ENCODE measurements at regions not wholly inside any gene's neighbourhood (a gene's known extent, or its start where the extent isn't known, plus 50 kb on each side); places are given as distances from the start of the nearest gene placed in this dataset.

GRCh38 chr3:25218362-25218761 lies 209.7 kb upstream of the RARB start:
- no peak for DNase-seq (ENCODE audit: low spot score)

DNA sequence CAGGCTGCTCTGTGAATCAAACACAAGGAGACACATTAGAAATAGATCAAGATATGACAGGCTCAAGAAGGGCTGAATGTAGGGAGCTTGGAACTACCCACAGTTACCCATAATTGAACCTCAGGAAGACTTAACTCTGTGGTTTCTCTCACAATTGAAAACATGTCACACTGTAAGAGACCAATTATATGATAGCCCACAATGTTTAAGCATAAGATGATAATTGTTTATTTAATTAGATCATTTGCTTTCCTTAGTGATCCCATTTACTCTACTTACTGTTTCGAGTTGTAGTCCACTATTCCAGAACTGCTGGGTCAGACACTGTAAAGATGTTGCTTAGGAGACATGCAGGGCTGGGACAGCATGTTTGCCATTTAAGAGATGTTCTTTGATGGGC lies 201.3 kb upstream of the RARB start:
- DNase-seq (ENCODE audit: low spot score), result no peak

DNA sequence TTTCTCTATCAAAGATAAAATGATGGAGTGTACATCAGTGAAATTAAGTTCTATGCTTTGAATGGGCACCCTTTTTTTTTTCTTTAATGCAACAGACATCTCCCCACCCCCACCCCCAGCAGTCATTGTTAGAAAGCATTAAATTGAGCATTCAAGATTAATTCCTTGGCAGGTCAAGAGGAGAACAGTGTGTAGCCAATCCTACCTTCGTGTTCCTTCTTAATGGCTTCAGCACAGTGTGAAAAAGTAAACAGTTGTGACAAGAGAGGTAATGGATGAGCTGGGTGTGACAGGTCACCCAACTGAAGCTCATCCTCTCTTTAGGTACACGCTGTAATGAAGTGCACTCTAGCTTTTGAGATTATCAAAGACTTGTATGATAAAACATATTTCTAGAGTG lies 198.5 kb upstream of the RARB start:
- DNase-seq (ENCODE audit: low spot score), result no peak

- DNase-seq (ENCODE audit: low spot score), result no peak
These were observed 193.0 kb upstream of the RARB start for GRCh38 chr3:25235031-25235430.

DNA sequence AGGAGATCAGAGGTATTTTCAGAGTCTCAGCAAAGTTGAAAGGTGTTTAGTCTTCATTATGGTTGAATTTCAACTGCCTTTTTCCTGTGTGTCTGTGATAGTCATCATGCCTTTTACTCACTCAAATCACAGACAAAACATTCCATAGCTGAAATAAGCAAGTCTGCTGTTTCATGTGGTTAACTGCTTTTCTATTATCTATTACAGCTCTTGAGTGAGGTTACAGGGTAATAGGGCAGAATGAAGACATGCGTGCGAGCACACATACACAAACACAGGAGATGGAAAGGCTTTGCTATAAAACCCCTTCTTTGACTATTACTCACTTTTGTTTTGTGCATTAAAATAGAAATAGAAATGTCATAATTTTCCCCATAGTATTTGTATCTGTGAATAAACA lies 192.6 kb upstream of the RARB start:
- no peak for DNase-seq (ENCODE audit: low spot score)

DNA sequence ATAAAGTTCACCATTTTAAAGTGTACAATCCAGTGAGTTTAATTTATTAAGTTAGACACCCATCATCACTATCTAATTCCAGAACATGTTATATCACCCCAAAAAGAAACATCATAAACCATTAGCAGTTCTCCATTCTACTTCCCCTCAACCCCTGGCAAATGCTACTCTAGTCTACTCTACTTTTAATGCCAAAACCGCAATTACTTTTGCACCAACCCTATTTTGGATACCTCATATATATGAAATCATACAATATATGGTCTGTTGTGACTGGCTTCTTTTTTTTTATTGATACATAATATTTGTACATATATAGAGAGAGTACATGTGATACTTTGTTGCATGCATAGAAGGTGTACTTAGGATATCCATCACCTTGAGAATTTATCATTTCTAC lies 190.5 kb upstream of the RARB start:
- no peak for DNase-seq (ENCODE audit: low spot score)

- DNase-seq (ENCODE audit: low spot score), result no peak
These were observed 189.0 kb upstream of the RARB start for GRCh38 chr3:25239042-25239441.

GRCh38 chr3:25246913-25247312 lies 181.2 kb upstream of the RARB start:
- no peak for DNase-seq (ENCODE audit: low spot score)

- DNase-seq (ENCODE audit: low spot score), result no peak
These were observed 175.8 kb upstream of the RARB start for GRCh38 chr3:25252291-25252690.

DNA sequence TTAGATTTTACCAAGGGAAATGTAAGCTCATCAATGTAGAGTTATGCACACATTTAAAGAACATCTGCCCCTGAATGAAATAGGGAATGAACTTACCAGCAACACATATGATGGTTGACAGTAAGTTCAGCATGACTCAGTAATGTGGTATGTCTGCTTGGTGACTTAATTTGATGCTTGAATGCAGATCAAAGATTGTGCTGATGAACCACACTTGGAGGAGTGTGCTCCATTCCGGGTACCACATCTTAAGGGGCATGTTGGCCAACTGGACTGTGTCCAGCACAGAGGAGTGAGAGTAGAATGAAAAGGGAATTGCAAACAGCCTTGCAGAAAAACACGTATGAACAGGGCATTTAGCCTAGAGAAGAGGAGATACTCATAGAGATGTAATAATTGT lies 171.0 kb upstream of the RARB start:
- no peak for DNase-seq (ENCODE audit: low spot score)

DNA sequence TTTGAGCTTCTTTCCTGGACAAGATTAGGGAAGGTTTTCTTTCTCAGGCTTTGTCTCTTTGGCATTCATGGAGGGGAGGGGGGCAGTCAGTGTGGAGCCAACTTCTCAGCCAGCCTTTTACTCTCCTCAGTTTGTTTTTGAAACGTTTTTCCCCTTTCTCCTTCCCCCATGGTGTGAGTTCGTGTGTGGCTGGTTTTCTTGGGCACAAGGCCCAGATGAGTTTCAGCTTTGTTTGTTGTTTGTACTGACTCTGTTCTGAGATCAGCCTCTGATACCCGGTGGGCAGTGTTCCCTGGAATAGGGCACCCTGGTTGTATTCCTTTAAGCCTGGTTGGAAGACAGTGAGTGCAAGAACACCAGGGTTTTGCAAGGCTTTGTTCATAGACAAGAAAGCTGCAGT lies 168.2 kb upstream of the RARB start:
- DNase-seq (ENCODE audit: low spot score), result no peak

DNA sequence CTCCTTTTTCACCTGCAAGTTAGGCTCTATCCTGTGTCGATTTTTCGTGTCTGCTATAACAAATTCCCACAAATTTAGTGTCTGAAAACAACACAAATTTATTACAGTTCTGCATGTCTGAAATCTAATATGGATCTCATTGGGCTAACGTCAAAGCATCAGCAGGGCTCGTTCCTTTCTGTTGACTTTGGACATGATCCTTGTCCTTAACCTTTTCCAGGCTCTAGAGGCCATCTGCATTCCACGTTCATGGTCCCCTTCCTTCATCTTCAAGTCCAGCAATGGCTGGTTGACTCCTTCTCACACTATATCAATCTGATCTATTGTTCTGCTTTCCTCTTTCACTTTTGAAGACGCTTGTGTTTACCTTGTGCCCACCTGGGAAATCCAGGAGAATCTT lies 165.7 kb upstream of the RARB start:
- no peak for DNase-seq (ENCODE audit: low spot score)

DNA sequence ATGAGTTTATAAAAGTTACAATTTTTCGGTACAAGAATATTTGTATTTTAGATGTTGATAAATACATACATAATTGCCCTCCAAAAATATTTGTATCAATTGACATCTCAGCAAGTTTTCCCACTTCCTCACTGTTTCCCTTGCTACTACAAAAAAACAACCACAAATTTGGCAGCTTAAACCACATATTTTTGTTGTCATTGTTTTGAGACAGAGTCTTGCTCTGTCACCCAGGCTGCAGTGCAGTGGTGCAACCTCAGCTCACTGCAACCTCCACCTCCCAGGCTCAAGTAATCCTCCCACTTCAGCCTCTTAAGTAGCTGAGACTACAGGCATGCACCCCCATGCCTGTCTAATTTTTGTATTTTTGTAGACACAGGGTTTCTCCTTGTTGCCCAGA lies 162.8 kb upstream of the RARB start:
- DNase-seq (ENCODE audit: low spot score), result no peak

GRCh38 chr3:25266677-25267076 lies 161.4 kb upstream of the RARB start:
- DNase-seq (ENCODE audit: low spot score), result no peak

- DNase-seq (ENCODE audit: low spot score), result no peak
These were observed 156.0 kb upstream of the RARB start for GRCh38 chr3:25272090-25272489.

- DNase-seq (ENCODE audit: low spot score), result no peak
These were observed 154.4 kb upstream of the RARB start for GRCh38 chr3:25273582-25274171.

DNA sequence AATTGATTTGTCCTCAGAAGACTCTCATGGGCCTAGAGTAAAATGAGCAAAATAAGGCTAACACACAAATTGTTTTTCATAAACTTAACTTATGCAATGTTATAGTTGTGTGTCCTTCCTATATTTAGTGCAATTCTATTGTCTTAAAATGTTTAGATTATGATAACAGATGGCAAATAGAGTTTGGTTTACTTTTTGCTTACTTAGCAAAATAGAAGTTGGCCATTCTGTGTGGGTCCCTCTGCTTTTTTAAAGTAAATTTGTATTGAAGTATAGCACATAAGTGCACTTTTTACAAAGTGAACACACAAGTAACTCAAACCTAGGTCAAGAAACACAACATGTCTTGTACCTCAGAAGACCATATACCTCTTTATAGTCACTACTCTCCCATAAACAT lies 150.6 kb upstream of the RARB start:
- no peak for DNase-seq (ENCODE audit: low spot score)

DNA sequence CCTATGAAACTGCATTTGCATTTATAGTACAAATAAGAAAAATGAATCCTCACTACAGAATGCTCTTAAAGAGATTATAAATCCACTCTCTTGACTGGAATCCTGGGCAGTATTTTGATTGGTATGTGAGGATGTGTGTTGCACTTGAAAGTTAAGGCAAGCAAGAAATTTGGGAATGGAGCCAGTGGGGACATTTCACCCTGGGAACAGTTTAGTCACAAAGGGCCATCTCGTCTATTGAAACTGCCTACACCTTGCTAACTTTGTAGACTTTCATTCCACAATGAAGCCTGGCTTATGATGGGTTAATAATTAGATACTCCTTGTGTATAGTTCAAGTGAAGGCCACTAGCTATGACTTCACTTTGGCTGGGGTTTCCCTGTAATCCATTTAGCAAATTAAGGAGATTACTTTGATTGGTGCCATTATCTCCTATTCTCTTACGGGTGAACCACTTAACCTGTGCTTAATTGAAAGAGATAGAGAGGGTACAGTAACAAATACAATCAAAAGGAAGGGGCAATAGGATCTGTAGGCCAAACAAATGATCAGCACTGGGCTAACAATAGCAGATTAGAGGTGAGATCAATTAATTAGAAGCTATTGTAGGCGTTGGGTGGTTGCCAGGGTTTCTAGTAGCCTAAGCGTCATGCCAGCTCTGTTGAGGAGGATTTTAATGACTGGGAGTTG lies 146.9 kb upstream of the RARB start:
- DNase-seq (ENCODE audit: low spot score), result no peak

DNA sequence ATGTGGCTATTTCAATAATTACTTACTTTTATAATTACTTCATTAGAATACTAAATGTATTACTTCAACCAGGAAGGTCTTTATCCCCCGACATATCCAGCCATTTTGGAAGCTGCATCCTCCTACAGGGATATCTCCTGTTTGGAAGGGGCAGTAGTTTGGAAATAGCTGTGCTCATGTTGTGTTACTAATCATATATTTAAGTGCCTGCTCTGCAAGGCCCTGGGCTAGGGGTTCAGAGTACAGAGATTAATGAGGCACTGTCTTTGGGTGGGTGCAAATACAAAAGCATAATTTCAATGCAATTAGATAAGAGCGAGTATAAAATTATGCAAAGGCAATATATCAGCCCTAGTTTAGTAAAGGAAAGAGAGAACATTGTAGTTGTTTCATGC lies 146.3 kb upstream of the RARB start:
- DNase-seq (ENCODE audit: low spot score), result no peak

DNA sequence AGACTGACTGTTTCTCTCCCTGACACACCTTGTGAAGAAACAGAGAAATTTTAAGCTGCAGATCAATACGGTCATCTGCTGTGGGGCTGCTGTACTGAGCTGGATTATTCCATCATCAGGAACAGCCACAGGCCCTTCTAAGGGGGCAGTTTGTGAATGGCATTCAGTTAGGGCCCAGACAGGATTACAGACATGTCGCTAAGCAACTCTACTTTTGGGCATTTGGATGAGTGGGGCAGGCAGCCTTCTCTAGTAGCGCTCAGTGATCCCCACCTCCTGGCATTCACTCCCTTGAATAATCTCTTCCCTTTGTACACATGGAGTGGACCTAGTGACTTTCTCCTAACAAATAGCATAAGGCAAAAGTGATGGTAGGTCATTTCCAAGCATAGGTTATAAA lies 144.4 kb upstream of the RARB start:
- no peak for DNase-seq (ENCODE audit: low spot score)

- no peak for DNase-seq (ENCODE audit: low spot score)
These were observed 143.8 kb upstream of the RARB start for GRCh38 chr3:25284249-25284648.

DNA sequence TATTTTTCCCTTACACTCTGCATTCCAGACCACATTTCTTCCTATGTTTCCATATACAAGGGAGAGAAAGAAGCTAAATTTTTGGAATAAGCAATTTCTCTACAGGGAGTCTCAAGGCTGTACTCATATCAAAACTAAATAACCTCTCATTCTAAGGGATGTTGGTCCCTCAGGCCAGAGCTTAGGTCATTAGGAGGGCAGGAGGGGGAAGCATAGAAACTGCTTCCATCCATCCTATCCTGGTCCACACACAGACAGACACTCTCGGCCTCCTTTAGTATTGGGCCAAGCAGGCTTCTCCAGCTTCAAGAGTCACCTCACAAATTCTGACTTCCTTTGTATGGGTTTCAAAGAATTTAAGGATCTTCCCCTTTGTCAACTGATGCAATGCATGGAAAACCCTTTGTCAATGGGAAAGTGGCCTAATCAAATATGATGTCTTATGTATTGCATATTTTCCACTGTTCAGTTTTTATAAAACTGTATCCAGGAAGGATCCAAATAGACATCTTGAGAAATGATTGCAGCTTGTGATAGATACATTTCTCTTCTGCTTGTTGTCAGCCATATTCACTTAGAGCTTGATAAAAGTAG lies 140.7 kb upstream of the RARB start:
- no peak for DNase-seq (ENCODE audit: low spot score)

- DNase-seq (ENCODE audit: low spot score), result no peak
These were observed 139.7 kb upstream of the RARB start for GRCh38 chr3:25288413-25288812.

DNA sequence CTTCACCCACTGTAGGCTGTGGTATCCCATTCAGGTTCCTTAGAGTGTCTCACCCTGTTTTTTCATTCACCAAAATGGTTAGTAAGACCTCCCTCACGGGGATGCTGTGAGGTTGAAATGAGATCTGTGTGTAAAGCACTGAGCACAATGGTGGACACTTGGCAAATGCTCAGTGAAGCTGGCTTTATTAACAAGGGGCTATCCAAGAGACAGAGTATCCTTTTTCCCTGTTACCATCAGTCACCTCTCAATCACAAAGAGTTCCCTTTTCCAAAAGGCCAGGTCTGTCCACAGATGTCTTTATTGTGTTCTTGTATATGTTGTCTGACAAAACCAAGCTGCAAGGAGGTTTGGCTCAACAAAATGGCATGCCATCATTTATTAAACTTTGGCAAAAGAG lies 138.9 kb upstream of the RARB start:
- DNase-seq (ENCODE audit: low spot score), result no peak
